ENCODE measurements at regions not wholly inside any gene's neighbourhood (a gene's known extent, or its start where the extent isn't known, plus 50 kb on each side); places are given as distances from the start of the nearest gene placed in this dataset.

DNA sequence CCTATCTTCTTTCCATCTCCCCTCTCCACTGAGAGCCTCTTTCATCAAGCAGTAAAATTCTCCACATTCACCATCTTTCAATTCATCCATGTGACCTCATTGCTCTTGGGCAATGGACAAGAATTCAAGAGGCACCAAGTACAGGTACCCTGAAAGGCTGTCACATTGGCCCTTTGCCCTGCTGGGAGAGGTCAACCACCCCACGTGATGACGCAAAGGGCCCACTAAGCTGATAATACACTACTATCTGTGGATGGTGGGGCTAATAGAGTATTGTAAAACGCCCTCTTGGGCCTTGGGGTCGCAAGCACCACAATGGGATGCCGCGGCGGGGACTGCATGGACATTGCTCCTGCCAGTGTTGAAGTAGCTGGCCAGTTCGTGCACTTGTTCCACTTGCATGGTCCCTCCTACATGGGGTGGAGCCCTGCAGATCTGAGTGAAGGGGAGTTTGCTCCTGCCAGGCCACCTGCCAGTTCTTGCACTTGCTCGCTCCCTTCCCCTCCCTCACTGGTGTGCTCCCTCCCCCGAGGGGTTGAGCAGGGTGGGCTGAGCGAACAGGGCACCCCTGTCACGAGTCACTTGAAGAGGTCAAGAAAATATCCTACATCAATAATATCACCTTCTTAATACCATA, 1578.8 kb upstream of the RAG2 start:
- no peak for DNase-seq (ENCODE audit: low read depth in 1 of 2, low spot score in 1 of 2)
- no peak overlapping the region for H3K27ac ChIP-seq (replicated peaks)
- no peak overlapping the region for H3K4me3 ChIP-seq (replicated peaks; ENCODE audit: insufficient read depth, low read length)
- H3K27me3 ChIP-seq (ENCODE audit: insufficient read depth, poor library complexity, severe bottlenecking): no peaks in the 10 kb centered on the region
- TF ChIP-seq CTCF (IDR thresholded peaks at IDR 0.05; ENCODE audit: insufficient read depth, low read length) (no peak), GABPA (IDR thresholded peaks at IDR 0.05; ENCODE audit: low read depth) (no peak), REST (IDR thresholded peaks at IDR 0.05; ENCODE audit: insufficient replicate concordance, low read depth) (no peak), POLR2AphosphoS5 (IDR thresholded peaks at IDR 0.05; ENCODE audit: low read depth) (no peak), SPI1 (IDR thresholded peaks at IDR 0.05; ENCODE audit: borderline replicate concordance, low read depth) (no peak)

- no peak for DNase-seq (ENCODE audit: low read depth in 1 of 2, low spot score in 1 of 2)
- no peak for TF ChIP-seq SPI1 (IDR thresholded peaks at IDR 0.05; ENCODE audit: borderline replicate concordance, low read depth)
- TF ChIP-seq GABPA (IDR thresholded peaks at IDR 0.05; ENCODE audit: low read depth): no peak
- TF ChIP-seq POLR2AphosphoS5 (IDR thresholded peaks at IDR 0.05; ENCODE audit: low read depth): no peak
- TF ChIP-seq CTCF (IDR thresholded peaks at IDR 0.05; ENCODE audit: insufficient read depth, low read length): no peak
- no peak for TF ChIP-seq REST (IDR thresholded peaks at IDR 0.05; ENCODE audit: insufficient replicate concordance, low read depth)
- Histone ChIP-seq H3K4me3 (replicated peaks; ENCODE audit: insufficient read depth, low read length) (no peak overlapping the region), H3K27ac (replicated peaks) (no peak overlapping the region), H3K27me3 (ENCODE audit: insufficient read depth, poor library complexity, severe bottlenecking) (no peaks in the 10 kb centered on the region)
Observed at GRCh38 chr11:38173676-38174075, 1575.6 kb upstream of the RAG2 start.

DNA sequence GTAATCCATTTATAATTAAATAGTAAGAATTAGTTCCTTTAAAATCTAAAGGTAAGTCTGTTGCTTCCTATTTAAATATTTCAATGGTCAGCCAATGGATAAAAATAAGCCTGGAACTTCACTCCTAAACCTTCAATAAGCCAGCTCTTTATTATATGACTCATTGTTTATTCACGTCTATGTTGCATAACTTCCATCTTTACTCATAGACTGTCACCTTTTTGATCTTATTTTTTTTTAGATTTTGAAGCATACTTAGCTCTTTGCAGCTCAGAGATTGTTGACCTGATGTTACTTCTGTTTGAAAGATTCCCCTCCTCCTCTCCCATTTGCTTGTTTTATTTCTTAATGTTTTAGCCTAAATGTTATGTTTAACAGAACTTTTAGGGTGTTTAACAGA, 1571.2 kb upstream of the RAG2 start:
- no peaks in the 10 kb centered on the region for H3K27me3 ChIP-seq (ENCODE audit: insufficient read depth, poor library complexity, severe bottlenecking)
- DNase-seq (ENCODE audit: low read depth in 1 of 2, low spot score in 1 of 2): no peak
- H3K27ac ChIP-seq (replicated peaks): no peak overlapping the region
- no peak overlapping the region for H3K4me3 ChIP-seq (replicated peaks; ENCODE audit: insufficient read depth, low read length)
- TF ChIP-seq REST (IDR thresholded peaks at IDR 0.05; ENCODE audit: insufficient replicate concordance, low read depth): no peak
- no peak for TF ChIP-seq POLR2AphosphoS5 (IDR thresholded peaks at IDR 0.05; ENCODE audit: low read depth)
- no peak for TF ChIP-seq SPI1 (IDR thresholded peaks at IDR 0.05; ENCODE audit: borderline replicate concordance, low read depth)
- no peak for TF ChIP-seq CTCF (IDR thresholded peaks at IDR 0.05; ENCODE audit: insufficient read depth, low read length)
- no peak for TF ChIP-seq GABPA (IDR thresholded peaks at IDR 0.05; ENCODE audit: low read depth)

Data from HL-60 (cell line).